ENCODE measurements at regions not wholly inside any gene's neighbourhood (a gene's known extent, or its start where the extent isn't known, plus 50 kb on each side); places are given as distances from the start of the nearest gene placed in this dataset.

GRCh38 chr4:138452826-138453225 is 210.7 kb upstream of the SLC7A11 start:
- in situ Hi-C loops (cut with MboI; ENCODE audit: low sequenced_read_pairs, unreplicated experiment) = no loop called here
- no peak for TF ChIP-seq CTCF (IDR thresholded peaks at IDR 0.05; ENCODE audit: borderline replicate concordance, control extremely low read depth, extremely low read depth, insufficient read depth, missing control alignments)
- DNase-seq (ENCODE audit: low spot score) = no peak

GRCh38 chr4:138451276-138451663 is 209.1 kb upstream of the SLC7A11 start:
- TF ChIP-seq CTCF (IDR thresholded peaks at IDR 0.05; ENCODE audit: borderline replicate concordance, control extremely low read depth, extremely low read depth, insufficient read depth, missing control alignments) = no peak
- no peak for DNase-seq (ENCODE audit: low spot score)
- in situ Hi-C loops (cut with MboI; ENCODE audit: low sequenced_read_pairs, unreplicated experiment) = no loop called here

GRCh38 chr4:138450546-138451275 is 208.6 kb upstream of the SLC7A11 start:
- in situ Hi-C loops (cut with MboI; ENCODE audit: low sequenced_read_pairs, unreplicated experiment) = no loop called here
- no peak for DNase-seq (ENCODE audit: low spot score)
- no peak for TF ChIP-seq CTCF (IDR thresholded peaks at IDR 0.05; ENCODE audit: borderline replicate concordance, control extremely low read depth, extremely low read depth, insufficient read depth, missing control alignments)

- TF ChIP-seq CTCF (IDR thresholded peaks at IDR 0.05; ENCODE audit: borderline replicate concordance, control extremely low read depth, extremely low read depth, insufficient read depth, missing control alignments) = no peak
- in situ Hi-C loops (cut with MboI; ENCODE audit: low sequenced_read_pairs, unreplicated experiment) = no loop called here
- no peak for DNase-seq (ENCODE audit: low spot score)
Measured at GRCh38 chr4:138449938-138450337, 207.8 kb upstream of the SLC7A11 start.

GRCh38 chr4:138448169-138448568 is 206.0 kb upstream of the SLC7A11 start:
- in situ Hi-C loops (cut with MboI; ENCODE audit: low sequenced_read_pairs, unreplicated experiment) = no loop called here
- DNase-seq (ENCODE audit: low spot score) = no peak
- no peak for TF ChIP-seq CTCF (IDR thresholded peaks at IDR 0.05; ENCODE audit: borderline replicate concordance, control extremely low read depth, extremely low read depth, insufficient read depth, missing control alignments)

GRCh38 chr4:138446456-138446855 is 204.3 kb upstream of the SLC7A11 start:
- no peak for TF ChIP-seq CTCF (IDR thresholded peaks at IDR 0.05; ENCODE audit: borderline replicate concordance, control extremely low read depth, extremely low read depth, insufficient read depth, missing control alignments)
- in situ Hi-C loops (cut with MboI; ENCODE audit: low sequenced_read_pairs, unreplicated experiment) = no loop called here
- no peak for DNase-seq (ENCODE audit: low spot score)

All from GM13976 (cell line).